Stimulated activated CD8-positive, alpha-beta memory T cell treated with anti-CD3 and anti-CD28 coated beads, Interleukin-4, amount 100 ng/mL, for 24 hours (primary cell): ENCODE measurements at regions not wholly inside any gene's neighbourhood (a gene's known extent, or its start where the extent isn't known, plus 50 kb on each side); places are given as distances from the start of the nearest gene placed in this dataset.

Experiments used
- DNase-seq: peaks from one replicate; pipeline ENCODE4 v3.0.0-alpha.2; 2020; ENCODE audit warnings: low read depth

- no peak for DNase-seq
Measured at GRCh38 chr9:20291201-20291600, 331.1 kb downstream of the MLLT3 start.

GRCh38 chr9:20290257-20290656 is 332.0 kb downstream of the MLLT3 start:
- no peak for DNase-seq

GRCh38 chr9:20289423-20290010 is 332.8 kb downstream of the MLLT3 start:
- no peak for DNase-seq

- no peak for DNase-seq
Measured at GRCh38 chr9:20286969-20287368, 335.3 kb downstream of the MLLT3 start.

GRCh38 chr9:20286154-20286700 is 336.1 kb downstream of the MLLT3 start:
- no peak for DNase-seq

GRCh38 chr9:20284601-20285289 is 337.6 kb downstream of the MLLT3 start:
- no peak for DNase-seq

- no peak for DNase-seq
Measured at GRCh38 chr9:20280330-20280729, 342.0 kb downstream of the MLLT3 start.

GRCh38 chr9:20276762-20277161 is 345.5 kb downstream of the MLLT3 start:
- DNase-seq, result no peak

- DNase-seq, result no peak
Measured at GRCh38 chr9:20271723-20272122, 350.6 kb downstream of the MLLT3 start.

GRCh38 chr9:20271096-20271495 is 351.2 kb downstream of the MLLT3 start:
- DNase-seq, result no peak

- no peak for DNase-seq
Measured at GRCh38 chr9:20270161-20270560, 352.1 kb downstream of the MLLT3 start.

- DNase-seq, result no peak
Measured at GRCh38 chr9:20269620-20270019, 352.7 kb downstream of the MLLT3 start.

- no peak for DNase-seq
Measured at GRCh38 chr9:20264896-20265295, 357.4 kb downstream of the MLLT3 start.

- DNase-seq, result no peak
Measured at GRCh38 chr9:20262611-20263010, 359.7 kb downstream of the MLLT3 start.

- no peak for DNase-seq
Measured at GRCh38 chr9:20256284-20256948, 365.9 kb downstream of the MLLT3 start.

GRCh38 chr9:20255052-20255451 is 367.2 kb downstream of the MLLT3 start:
- no peak for DNase-seq

GRCh38 chr9:20253635-20254034 is 368.7 kb downstream of the MLLT3 start:
- no peak for DNase-seq

GRCh38 chr9:20252778-20253177 is 369.5 kb downstream of the MLLT3 start:
- DNase-seq, result no peak

GRCh38 chr9:20250791-20251190 is 371.5 kb downstream of the MLLT3 start:
- DNase-seq, result no peak

GRCh38 chr9:20244271-20244670 is 378.0 kb downstream of the MLLT3 start:
- DNase-seq, result no peak

- DNase-seq, result no peak
Measured at GRCh38 chr9:20243841-20244240, 378.5 kb downstream of the MLLT3 start.

GRCh38 chr9:20242510-20243189 is 379.6 kb downstream of the MLLT3 start:
- DNase-seq, result peak; percentile 11

- DNase-seq, result no peak
Measured at GRCh38 chr9:20240498-20240897, 381.8 kb downstream of the MLLT3 start.
